BJ (cell line): ENCODE measurements at regions not wholly inside any gene's neighbourhood (a gene's known extent, or its start where the extent isn't known, plus 50 kb on each side); places are given as distances from the start of the nearest gene placed in this dataset.
"Not testable (repeated sequence)": the region's sequence is repeated elsewhere in the genome, so short reads cannot be mapped to it uniquely, and the experiment has no call there.

Experiments used
- CTCF ChIA-PET: fragments of 350-600 bp; formaldehyde crosslinking; extraction: SDS; loops from one replicate; lab custom pipeline; 2021; ENCODE audit warnings: antibody characterized with exemption, inconsistent platforms; lab: Yijun Ruan, JAX
- POLR2A ChIA-PET: fragments of 300-600 bp; sonication (Branson Sonifier 250); formaldehyde crosslinking; extraction: SDS; loops from one replicate; lab custom pipeline; 2021; ENCODE audit warnings: antibody characterized with exemption; lab: Charles Lee
- DNase-seq: peaks from one replicate; pipeline ENCODE4 v3.0.0-alpha.2; 2011; ENCODE audit warnings: low read depth
- H3K27me3 ChIP-seq: 2 replicates; pipeline ENCODE4 v1.6.0; 2011; ENCODE audit warnings: low read length; ENCODE audit not compliant: control insufficient read depth, insufficient read depth
- H3K36me3 ChIP-seq: 2 replicates; pipeline ENCODE4 v1.5.1; 2011; ENCODE audit warnings: low read length; ENCODE audit not compliant: control insufficient read depth, insufficient read depth
- H3K4me3 ChIP-seq: 2 replicates; pipeline ENCODE4 v1.5.1; 2011; ENCODE audit warnings: low read depth, mild to moderate bottlenecking, control low read depth, low read length
- CTCF ChIP-seq: IDR thresholded peaks from 2 replicates; pipeline ENCODE4 v1.5.1; 2011; ENCODE audit warnings: low read depth, mild to moderate bottlenecking, control low read depth, inconsistent platforms, low read length, moderate library complexity; ENCODE audit not compliant: insufficient read depth

- DNase-seq, result no peak
- H3K4me3 ChIP-seq, result no peak overlapping the region
- peaks cover 5% of the 10 kb centered on the region; the same call in 1 of the 2 replicates for H3K27me3 ChIP-seq
- no peaks in the 10 kb centered on the region for H3K36me3 ChIP-seq
- ChIA-PET CTCF (interaction anchor here (0.5 kb wide), 1 partner anchor 120 kb away, joined by 3 read pairs; no protein-coding TSS in a partner anchor), POLR2A (no interaction called here)
- no peak for TF ChIP-seq CTCF
These were observed 633.2 kb upstream of the NRP1 start for GRCh38 chr10:33967606-33968120.

- POLR2A ChIA-PET, result no interaction called here
- H3K36me3 ChIP-seq, result no peaks in the 10 kb centered on the region
- CTCF ChIA-PET, result interaction anchor here (0.6 kb wide), 1 partner anchor 53 kb away, joined by 3 read pairs; no protein-coding TSS in a partner anchor
- H3K27me3 ChIP-seq, result peaks cover 5% of the 10 kb centered on the region; the same call in 1 of the 2 replicates
- no peak for DNase-seq
- no peak overlapping the region for H3K4me3 ChIP-seq
- no peak for TF ChIP-seq CTCF
These were observed 632.5 kb upstream of the NRP1 start for GRCh38 chr10:33966946-33967345.

GRCh38 chr10:33965795-33966581 lies 631.5 kb upstream of the NRP1 start:
- H3K27me3 ChIP-seq, result peaks cover 5% of the 10 kb centered on the region; the same call in 1 of the 2 replicates
- CTCF ChIA-PET, result no interaction called here
- no peak for DNase-seq
- no peak for TF ChIP-seq CTCF
- no peak overlapping the region for H3K4me3 ChIP-seq
- H3K36me3 ChIP-seq, result no peaks in the 10 kb centered on the region
- POLR2A ChIA-PET, result no interaction called here

GRCh38 chr10:33963729-33964128 lies 629.3 kb upstream of the NRP1 start:
- POLR2A ChIA-PET, result no interaction called here
- no peak for DNase-seq
- no peak for TF ChIP-seq CTCF
- H3K36me3 ChIP-seq, result no peaks in the 10 kb centered on the region
- 0 out of 2 replicates have a peak, but pooled peaks cover 1% of the 10 kb centered on the region for H3K27me3 ChIP-seq
- no peak overlapping the region for H3K4me3 ChIP-seq
- CTCF ChIA-PET, result interaction anchor here (0.8 kb wide), 1 partner anchor 34 kb away, joined by 3 read pairs; no protein-coding TSS in a partner anchor

- CTCF ChIA-PET, POLR2A ChIA-PET, H3K4me3 ChIP-seq, H3K36me3 ChIP-seq, DNase-seq, H3K27me3 ChIP-seq: not testable (repeated sequence)
These were observed 621.9 kb upstream of the NRP1 start for GRCh38 chr10:33956322-33956721.
